GM12875 (cell line): ENCODE measurements at regions not wholly inside any gene's neighbourhood (a gene's known extent, or its start where the extent isn't known, plus 50 kb on each side); places are given as distances from the start of the nearest gene placed in this dataset.
A peak's percentile ranks its signal among the peaks of the same experiment; 100 is the strongest.

Experiments used
- H3K4me3 ChIP-seq: one replicate; pipeline ENCODE4 v1.5.1; 2011; ENCODE audit warnings: low read depth, low read length, control low read depth
- TF ChIP-seq, protein P1 (sequence below): IDR thresholded peaks from 2 replicates; pipeline ENCODE4 v1.5.1; 2011; ENCODE audit warnings: low read depth, mild to moderate bottlenecking, control low read depth, inconsistent platforms, low read length, moderate library complexity, borderline replicate concordance; ENCODE audit not compliant: insufficient read depth

GRCh38 chr17:77491921-77492445 is 351.2 kb downstream of the SEC14L1 start:
- TF ChIP-seq, protein P1, sequence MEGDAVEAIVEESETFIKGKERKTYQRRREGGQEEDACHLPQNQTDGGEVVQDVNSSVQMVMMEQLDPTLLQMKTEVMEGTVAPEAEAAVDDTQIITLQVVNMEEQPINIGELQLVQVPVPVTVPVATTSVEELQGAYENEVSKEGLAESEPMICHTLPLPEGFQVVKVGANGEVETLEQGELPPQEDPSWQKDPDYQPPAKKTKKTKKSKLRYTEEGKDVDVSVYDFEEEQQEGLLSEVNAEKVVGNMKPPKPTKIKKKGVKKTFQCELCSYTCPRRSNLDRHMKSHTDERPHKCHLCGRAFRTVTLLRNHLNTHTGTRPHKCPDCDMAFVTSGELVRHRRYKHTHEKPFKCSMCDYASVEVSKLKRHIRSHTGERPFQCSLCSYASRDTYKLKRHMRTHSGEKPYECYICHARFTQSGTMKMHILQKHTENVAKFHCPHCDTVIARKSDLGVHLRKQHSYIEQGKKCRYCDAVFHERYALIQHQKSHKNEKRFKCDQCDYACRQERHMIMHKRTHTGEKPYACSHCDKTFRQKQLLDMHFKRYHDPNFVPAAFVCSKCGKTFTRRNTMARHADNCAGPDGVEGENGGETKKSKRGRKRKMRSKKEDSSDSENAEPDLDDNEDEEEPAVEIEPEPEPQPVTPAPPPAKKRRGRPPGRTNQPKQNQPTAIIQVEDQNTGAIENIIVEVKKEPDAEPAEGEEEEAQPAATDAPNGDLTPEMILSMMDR = no peak
- H3K4me3 ChIP-seq = no peak overlapping the region

GRCh38 chr17:77492446-77493237 is 351.9 kb downstream of the SEC14L1 start:
- TF ChIP-seq, protein P1 = no peak

DNA sequence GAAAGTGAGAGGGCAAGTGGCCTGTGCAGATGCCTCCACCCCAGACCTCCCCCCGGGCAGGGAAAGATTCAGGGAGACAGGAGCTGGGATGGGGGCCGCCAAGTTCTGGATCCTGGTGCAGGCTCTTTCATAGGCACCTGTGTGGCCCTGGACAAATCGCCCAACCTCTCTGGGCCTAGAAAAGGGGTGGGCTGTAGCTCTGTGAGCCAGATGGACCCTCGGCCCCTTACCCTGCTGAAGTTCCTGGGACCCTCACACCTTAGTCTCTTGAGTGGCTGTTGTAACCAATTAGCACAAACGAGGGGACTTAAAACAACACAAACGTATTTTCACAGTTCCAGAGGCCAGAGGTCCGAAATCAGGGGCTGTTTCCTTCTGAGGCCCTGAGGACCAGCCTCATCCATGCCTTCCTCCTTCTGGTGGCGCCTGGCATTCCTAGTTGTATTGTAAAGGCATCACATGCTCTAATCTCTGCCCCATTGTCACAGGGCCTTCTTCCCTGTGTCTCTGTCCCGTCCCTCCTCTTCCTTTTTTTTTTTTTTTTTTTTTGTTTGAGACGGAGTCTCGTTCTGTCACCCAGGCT is 352.6 kb downstream of the SEC14L1 start:
- H3K4me3 ChIP-seq = no peak overlapping the region
- TF ChIP-seq, protein P1 = no peak

More at GRCh38 chr17:77492446-77493237, 351.9 kb downstream of the SEC14L1 start:
- H3K4me3 ChIP-seq = no peak overlapping the region

DNA sequence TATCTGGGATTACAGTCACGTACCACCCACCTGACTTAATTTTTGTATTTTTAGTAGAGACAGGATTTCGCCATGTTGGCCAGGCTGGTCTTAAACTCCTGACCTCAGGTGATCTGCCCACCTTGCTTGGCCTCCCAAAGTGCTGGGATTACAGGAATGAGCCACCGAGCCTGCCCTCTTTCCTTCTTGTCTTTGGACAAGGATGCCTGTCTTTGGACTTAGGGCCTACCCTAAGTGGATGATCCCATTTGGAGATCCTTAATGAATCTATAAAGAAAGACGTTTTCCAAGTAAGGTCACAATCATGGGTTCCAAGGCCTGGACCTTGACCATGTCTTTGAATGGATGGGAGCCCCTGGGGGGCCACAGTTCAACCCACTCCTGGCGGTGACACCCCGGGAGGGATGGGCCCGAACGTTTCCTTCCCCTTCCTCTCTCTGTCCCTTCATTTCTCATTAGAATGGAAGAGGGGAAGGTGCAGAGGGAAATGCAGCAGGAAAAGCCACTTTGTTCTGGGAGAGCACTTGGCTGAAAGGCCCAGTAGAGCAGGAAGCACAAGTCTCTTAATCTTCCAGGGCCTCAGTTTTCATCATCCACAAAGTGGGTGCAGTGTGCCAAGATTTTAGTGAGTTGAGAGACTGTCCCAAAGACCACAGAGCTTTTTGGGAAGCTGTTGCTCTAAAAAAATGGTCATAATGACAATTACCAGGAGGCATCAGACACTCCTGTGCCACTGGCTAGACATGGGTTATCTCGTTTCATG is 353.3 kb downstream of the SEC14L1 start:
- TF ChIP-seq, protein P1 = no peak
- H3K4me3 ChIP-seq = no peak overlapping the region

GRCh38 chr17:77494664-77495435 is 354.1 kb downstream of the SEC14L1 start:
- no peak overlapping the region for H3K4me3 ChIP-seq
- TF ChIP-seq, protein P1 = peak; percentile 93

- H3K4me3 ChIP-seq = no peak overlapping the region
- TF ChIP-seq, protein P1 = no peak
Observed at GRCh38 chr17:77495575-77495974, 354.8 kb downstream of the SEC14L1 start.
